ENCODE measurements at regions not wholly inside any gene's neighbourhood (a gene's known extent, or its start where the extent isn't known, plus 50 kb on each side); places are given as distances from the start of the nearest gene placed in this dataset.

GRCh38 chr21:25375675-25376074, 231.6 kb downstream of the MRPL39 start:
- H3K23me2 ChIP-seq (ENCODE audit: low read depth, low read length), result no peaks in the 10 kb centered on the region
- H3K79me2 ChIP-seq (ENCODE audit: control insufficient read depth in 1 of 2, insufficient read depth in 2 of 2, low read length in 2 of 2), result no peaks in the 10 kb centered on the region
- H2BK20ac ChIP-seq (ENCODE audit: low read length), result no peak overlapping the region
- H2BK15ac ChIP-seq (ENCODE audit: low read length), result no peak overlapping the region
- H2AFZ ChIP-seq (ENCODE audit: low read length), result no peak overlapping the region
- FAIRE-seq (no peak), DNase-seq (ENCODE audit: low read depth in 1 of 2, low spot score in 2 of 2) (no peak)
- no peak overlapping the region for H4K5ac ChIP-seq (ENCODE audit: insufficient read length, low read depth, low read length)
- no peak overlapping the region for H2BK12ac ChIP-seq (ENCODE audit: low read depth, low read length)
- H3K27me3 ChIP-seq (replicated peaks in 1 of 4; ENCODE audit: control insufficient read depth in 3 of 4, extremely low read depth in 1 of 4, insufficient read depth in 3 of 4, low read length in 3 of 4), result no peaks in the 10 kb centered on the region
- no peak overlapping the region for H4K91ac ChIP-seq (replicated peaks; ENCODE audit: insufficient read length, low read length)
- no peak overlapping the region for H3K27ac ChIP-seq (ENCODE audit: low read depth, low read length)
- H3K23ac ChIP-seq (ENCODE audit: insufficient read length), result no peak overlapping the region
- H3K79me1 ChIP-seq (ENCODE audit: low read depth, low read length), result no peaks in the 10 kb centered on the region
- peaks cover 5 to 12% (median 9%) of the 10 kb centered on the region in 4 experiments; a peak in 4 of 7 replicates for H3K4me1 ChIP-seq (replicated peaks in 1 of 4; ENCODE audit: control insufficient read depth in 3 of 4, insufficient read depth in 4 of 4, low read length in 3 of 4)
- CTCF ChIA-PET (ENCODE audit: partially characterized antibody), result no interaction called here
- H3K9me3 ChIP-seq (ENCODE audit: insufficient read depth in 2 of 2, low read depth in 1 of 2, low read length in 1 of 2), result no peaks in the 10 kb centered on the region
- H3K4me3 ChIP-seq (ENCODE audit: extremely low read depth in 1 of 4, insufficient read depth in 2 of 4, low read depth in 3 of 4, low read length in 4 of 4), result no peak overlapping the region
- POLR2A ChIA-PET (ENCODE audit: partially characterized antibody), result no interaction called here
- WGBS, 2 experiments (ENCODE audit: extremely low coverage in 1 of 2, insufficient coverage in 1 of 2, insufficient read length in 1 of 2, insufficient replicate concordance in 2 of 2, low coverage in 1 of 2, low lambda C conversion rate in 2 of 2, missing lambda C conversion rate in 1 of 2), result 80% methylated on average over 1 of the region's 1 CpG; no CpG with 5 or more reads in 1 of the 2 experiments
- no peak overlapping the region for H2BK120ac ChIP-seq (replicated peaks; ENCODE audit: low read depth, low read length)
- no peak overlapping the region for H3K4me2 ChIP-seq (ENCODE audit: insufficient read depth in 1 of 2, low read depth in 2 of 2, low read length in 2 of 2)
- no peaks in the 10 kb centered on the region for H3K36me3 ChIP-seq (ENCODE audit: control insufficient read depth in 2 of 4, insufficient read depth in 4 of 4, low read length in 3 of 4)
- no peak overlapping the region for H3K14ac ChIP-seq (ENCODE audit: insufficient read length)
- no peak overlapping the region for H4K8ac ChIP-seq (ENCODE audit: extremely low read depth, insufficient read depth, low read length)
- no peak for TF ChIP-seq GABPA (IDR thresholded peaks at IDR 0.05; ENCODE audit: borderline replicate concordance, insufficient read depth, low read length)
- no peak for TF ChIP-seq RAD21 (IDR thresholded peaks at IDR 0.05 in 1 of 2, conservative IDR thresholded peaks at IDR 0.05 in 1 of 2; ENCODE audit: low read depth in 2 of 2, low read length in 2 of 2)
- TF ChIP-seq TAF1 (IDR thresholded peaks at IDR 0.05; ENCODE audit: low read depth, low read length), result no peak
- no peak for TF ChIP-seq MAX (IDR thresholded peaks at IDR 0.05)
- TF ChIP-seq JUND (IDR thresholded peaks at IDR 0.05; ENCODE audit: low read length), result no peak
- no peak for TF ChIP-seq CHD2 (IDR thresholded peaks at IDR 0.05; ENCODE audit: low read length)
- no peak for TF ChIP-seq KDM1A (IDR thresholded peaks at IDR 0.05; ENCODE audit: borderline replicate concordance, low read length)
- TF ChIP-seq SUZ12 (IDR thresholded peaks at IDR 0.05; ENCODE audit: low read length), result no peak
- TF ChIP-seq POLR2A (IDR thresholded peaks at IDR 0.05; ENCODE audit: control extremely low read depth in 1 of 2, low read depth in 2 of 2, low read length in 2 of 2), result no peak
- TF ChIP-seq SP1 (IDR thresholded peaks at IDR 0.05; ENCODE audit: low read depth, low read length), result no peak
- no peak for TF ChIP-seq KDM4A (IDR thresholded peaks at IDR 0.05; ENCODE audit: low read depth, low read length, severe bottlenecking)
- no peak for TF ChIP-seq SIX5 (IDR thresholded peaks at IDR 0.05; ENCODE audit: low read depth, low read length)
- H4K20me1 ChIP-seq (replicated peaks in 1 of 2; ENCODE audit: control insufficient read depth in 1 of 2, insufficient read depth in 2 of 2, low read length in 2 of 2), result no peaks in the 10 kb centered on the region
- H3K4ac ChIP-seq (replicated peaks; ENCODE audit: insufficient read length, low read depth, low read length), result no peak overlapping the region
- H3K18ac ChIP-seq (ENCODE audit: extremely low read depth, low read length), result no peak overlapping the region
- H3K9ac ChIP-seq (replicated peaks in 1 of 4; ENCODE audit: extremely low read depth in 1 of 4, low read depth in 3 of 4, low read length in 3 of 4), result no peak overlapping the region
- H2BK5ac ChIP-seq (ENCODE audit: low read depth, low read length), result no peak overlapping the region
- no peak overlapping the region for H3K56ac ChIP-seq (replicated peaks; ENCODE audit: insufficient read length, low read depth, low read length)
- H2AK5ac ChIP-seq (ENCODE audit: low read depth, low read length), result no peak overlapping the region
